ELR (cell line): ENCODE measurements at regions not wholly inside any gene's neighbourhood (a gene's known extent, or its start where the extent isn't known, plus 50 kb on each side); places are given as distances from the start of the nearest gene placed in this dataset.

Source experiments
- DNase-seq: peaks from one replicate; pipeline ENCODE4 v3.0.0-alpha.2; 2015; ENCODE audit warnings: low read depth

DNA sequence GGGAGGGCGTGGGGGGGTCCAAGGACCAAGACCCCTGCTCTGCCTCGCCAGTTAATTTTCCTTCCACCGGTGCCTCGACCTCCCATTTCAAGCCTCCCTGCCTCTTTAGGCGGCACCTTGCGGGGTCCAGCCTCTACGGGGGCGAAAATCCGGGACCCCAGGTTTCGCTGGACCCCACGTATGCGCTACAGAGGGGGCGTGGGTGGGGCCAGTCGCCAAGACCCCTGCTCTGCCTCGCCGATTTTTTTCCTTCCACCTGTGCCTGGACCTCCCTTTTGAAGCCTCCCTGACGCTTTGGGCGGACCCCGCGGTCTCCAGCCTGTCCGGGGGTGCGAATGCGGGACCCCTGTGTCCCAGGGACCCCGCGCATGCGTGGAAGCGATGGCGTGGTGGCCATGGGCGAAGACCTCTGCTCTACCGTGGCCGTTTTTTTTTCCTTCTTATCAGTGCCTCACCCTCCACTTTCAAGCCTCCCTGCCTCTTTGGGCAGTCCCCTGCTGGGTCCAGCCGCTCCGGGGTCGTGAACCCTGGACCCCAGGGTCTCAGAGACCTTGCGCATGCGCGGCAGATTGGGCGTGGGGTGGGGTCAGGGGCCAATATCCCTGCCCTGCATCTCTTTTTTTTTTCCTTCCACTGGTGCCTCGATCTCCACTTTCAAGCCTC, 324.2 kb downstream of the ALG10 start:
- no peak for DNase-seq

DNA sequence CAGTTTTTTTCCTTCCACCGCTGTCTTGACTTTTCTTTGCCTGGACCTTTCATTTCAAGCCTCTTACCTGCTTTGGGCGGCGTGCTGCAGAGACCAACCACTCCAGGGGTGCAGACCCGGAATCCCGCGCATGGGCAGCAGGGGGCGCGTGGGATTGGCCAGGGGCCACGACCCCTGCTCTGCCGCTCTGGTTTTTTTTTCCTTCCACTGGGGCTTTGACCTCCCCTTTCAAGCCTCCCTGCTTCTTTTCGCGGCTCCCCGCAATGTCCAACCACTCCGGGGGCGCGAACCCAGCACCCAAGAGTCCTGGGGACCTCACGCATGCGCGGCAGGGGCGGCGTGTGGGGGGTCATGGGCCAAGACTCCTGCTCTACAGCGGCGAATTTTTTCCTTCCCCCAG, 325.1 kb downstream of the ALG10 start:
- DNase-seq: no peak

DNA sequence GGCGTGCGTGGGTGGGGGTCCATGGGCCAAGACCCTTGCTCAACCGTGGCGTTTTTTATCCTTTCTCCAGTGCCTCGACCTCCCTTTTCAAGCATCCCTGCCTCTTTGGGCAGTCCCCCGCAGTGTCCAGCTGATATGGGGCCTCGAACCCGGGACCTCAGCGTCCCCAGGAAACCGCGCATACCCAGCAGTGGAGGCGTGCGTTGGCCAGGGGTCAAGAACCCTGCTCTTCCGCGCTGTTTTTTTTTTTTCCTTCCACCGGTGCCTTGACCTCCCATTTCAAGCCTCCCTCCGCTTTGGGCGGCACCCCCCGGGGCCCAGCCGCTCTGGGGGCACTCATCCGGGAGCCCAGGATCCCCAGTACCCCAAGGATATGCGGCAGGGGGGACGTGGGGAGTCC, 325.8 kb downstream of the ALG10 start:
- DNase-seq: no peak

DNA sequence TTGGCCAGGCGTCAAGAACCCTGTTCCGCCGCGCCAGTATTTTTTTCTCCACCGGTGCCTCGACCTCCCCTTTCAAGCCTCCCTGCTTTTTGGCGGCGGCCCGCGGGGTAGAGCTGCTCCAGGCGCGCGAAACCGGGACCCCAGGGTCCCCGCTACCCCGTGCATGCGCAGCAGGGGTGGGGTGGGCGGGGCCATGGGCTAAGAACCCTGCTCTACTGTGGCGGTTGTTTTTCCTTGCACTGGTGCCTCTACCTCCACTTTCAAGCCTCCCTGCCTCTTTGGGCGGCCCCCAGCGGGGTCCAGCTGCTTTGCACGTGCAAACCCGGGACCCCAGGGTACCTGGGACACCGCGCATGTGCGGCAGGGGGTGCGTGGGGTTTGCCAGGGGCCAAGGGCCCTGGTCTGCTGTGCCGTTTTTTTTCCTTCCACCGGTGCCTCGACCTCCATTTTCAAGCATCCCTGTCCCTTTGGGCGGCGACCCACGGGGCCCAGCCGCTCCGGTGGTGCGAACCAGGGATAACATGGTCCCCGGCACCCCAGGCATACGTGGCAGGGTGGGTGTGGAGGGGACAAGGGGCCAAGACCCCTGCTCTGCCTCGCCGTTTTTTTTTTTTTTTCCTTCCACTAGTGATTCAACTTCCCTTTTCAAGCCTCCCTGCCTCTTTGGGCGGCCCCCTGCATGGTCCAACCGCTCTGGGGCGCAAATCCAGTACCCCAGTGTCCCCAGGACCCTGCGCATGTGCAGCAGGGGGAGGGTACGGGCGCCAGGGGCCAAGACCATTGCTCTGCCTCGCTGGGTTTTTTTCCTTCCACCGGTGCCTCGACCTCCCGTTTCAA, 326.8 kb downstream of the ALG10 start:
- DNase-seq: no peak

DNA sequence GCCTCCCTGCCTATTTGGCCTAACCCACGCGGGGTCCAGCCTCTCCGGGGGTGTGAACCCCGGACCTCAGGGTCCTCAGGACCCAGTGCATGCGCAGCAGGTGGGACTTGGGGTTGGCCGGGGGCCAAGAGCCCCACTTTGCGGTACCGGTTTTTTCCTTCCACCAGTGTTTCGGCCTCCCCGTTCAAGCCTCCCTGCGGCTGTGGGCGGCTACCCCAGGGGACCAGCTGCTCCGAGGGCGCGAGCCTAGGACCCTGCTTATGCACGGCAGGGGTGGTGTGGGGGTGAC, 327.3 kb downstream of the ALG10 start:
- DNase-seq: no peak

GRCh38 chr12:34350092-34351041, 328.1 kb downstream of the ALG10 start:
- no peak for DNase-seq

DNA sequence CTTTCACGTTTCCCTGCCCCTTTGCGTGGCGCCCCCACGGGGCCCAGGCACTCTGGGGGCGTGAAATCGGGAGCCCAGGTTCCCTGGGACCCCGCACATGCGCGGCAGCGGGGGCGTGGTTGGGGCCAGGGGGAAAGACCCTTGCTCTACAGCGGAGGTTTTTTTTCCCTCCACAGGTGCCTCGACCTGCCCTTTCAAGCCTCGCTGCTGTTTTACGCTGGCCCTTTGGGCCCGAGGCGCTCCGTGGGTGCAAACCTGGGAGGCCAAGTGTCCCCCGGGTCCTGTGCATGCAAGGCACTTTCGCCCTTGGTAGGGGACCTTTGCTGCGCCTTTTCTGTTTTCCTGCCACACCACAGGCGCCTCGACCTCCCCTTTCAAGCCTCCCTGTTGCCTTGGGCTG, 329.8 kb downstream of the ALG10 start:
- no peak for DNase-seq

GRCh38 chr12:34354239-34355200, 332.2 kb downstream of the ALG10 start:
- no peak for DNase-seq

DNA sequence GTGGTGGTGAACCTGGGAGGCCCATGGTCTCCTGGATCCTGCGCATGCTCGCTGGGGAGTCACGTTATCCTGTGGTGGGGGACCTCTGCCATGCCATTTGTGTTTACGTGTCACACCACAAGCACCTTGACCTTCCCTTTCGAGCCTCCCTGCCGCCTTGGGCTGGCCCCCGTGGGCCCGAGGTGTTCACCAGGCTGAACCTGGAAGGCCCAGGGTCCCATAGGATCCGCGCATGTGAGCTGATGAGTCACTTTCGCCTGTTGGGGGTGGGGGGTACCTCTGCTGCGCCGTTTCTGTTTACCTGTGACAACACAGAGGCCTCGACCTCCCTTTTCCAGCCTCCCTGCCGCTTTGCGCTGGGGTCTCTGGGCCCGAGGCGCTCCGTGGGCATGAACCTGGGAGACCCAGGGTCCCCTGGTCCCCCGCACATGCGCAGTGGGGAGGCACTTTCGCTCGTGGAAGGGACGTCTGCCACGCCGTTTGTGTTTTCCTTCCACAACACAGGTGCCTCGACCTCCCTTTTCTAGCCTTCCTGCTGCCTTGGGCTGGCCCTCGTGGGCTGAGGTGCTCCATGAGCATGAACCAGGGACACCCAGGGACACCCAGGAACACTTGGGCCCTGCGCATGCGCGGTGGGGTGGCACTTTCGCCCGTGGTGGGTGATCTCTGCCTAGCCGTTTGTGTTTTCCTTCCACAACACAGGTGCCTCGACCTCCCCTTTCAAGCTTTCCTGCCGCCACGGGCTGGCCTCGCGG, 334.1 kb downstream of the ALG10 start:
- DNase-seq: no peak

GRCh38 chr12:34357791-34358190, 335.5 kb downstream of the ALG10 start:
- DNase-seq: no peak

- no peak for DNase-seq
These were observed 335.9 kb downstream of the ALG10 start for GRCh38 chr12:34358198-34358597.

DNA sequence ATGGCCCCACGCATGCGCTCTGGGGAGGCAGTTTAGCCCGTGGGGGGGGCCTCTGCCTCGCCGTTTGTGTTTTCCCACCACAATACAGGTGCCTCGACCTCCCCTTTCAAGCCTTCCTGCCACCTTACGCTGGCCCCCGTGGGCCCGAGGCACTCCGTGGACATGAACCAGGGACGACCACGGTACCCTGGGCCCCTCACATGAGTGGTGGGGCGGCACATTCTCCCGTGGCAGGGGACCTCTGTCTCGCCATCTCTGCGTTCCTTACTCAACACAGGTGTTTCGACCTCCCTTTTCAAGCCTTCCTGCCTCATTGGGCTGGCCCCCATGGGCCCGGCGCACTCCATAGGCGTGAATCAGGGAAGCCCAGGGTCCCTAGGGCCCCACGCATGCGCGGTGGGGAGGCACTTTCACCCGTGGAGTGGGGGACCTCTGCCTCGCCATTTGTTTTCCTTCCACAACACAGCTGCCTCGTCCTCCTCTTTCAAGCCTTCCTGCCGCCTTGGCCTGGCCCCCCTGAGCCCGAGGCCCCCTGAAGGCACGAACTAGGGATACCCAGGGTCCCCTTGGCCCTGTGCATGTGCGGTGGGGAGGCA, 339.5 kb downstream of the ALG10 start:
- DNase-seq: no peak

GRCh38 chr12:34363050-34363673, 340.9 kb downstream of the ALG10 start:
- no peak for DNase-seq

DNA sequence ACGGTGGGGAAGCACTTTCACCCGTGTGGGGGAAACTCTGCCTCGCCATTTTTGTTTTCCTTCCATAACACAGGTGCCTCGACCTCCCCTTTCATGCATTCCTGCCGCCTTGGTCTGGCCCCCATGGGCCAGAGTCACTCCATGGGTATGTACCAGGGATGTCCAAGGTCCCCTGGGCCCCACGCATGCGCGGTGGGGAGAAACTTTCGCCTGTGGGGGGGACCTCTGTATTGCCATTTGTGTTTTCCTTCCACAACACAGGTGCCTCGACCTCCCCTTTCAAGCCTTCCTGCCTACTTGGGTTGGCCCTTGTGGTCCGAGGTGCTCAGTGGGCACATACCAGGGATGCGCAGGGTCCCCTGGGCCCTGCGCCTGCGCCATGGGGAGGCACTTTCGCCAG, 345.8 kb downstream of the ALG10 start:
- DNase-seq: no peak

DNA sequence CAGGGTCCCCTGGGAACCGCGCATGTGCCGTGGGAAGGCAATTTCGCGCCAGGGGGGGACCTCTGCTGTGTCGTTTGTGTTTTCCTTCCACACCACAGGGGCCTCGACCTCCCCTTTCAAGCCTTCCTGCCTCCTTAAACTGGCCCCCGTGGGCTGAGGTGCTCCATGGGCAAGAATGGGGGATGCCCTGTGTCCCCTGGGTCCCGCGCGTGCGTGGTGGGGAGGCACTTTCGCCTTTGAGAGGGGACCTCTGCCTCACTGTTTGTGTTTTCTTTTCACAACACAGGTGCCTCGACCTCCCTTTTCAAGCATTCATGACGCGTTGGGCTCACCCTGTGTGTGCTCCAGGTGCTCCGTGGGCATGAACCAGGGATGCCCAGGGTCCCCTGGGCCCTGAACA, 348.8 kb downstream of the ALG10 start:
- DNase-seq: no peak

DNA sequence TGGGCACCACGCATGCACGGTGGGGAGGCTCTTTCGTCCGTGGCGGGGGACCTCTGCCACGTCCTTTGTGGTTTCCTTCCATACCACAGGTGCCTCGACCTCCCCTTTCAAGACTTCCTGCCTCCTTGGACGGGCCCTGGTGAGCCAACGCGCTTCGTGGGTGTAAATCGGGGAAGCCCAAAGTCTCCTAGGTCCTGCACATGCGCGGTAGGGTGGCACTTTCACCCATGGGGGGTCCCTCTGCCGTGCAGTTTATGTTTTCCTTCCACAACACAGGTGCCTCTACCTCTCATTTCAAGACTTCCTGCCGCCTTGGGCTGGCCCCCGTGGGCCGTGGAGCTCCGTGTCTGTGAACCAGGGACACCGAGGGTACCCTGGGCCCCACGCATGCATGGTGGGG, 349.7 kb downstream of the ALG10 start:
- DNase-seq: no peak

- no peak for DNase-seq
These were observed 351.6 kb downstream of the ALG10 start for GRCh38 chr12:34373926-34374325.

DNA sequence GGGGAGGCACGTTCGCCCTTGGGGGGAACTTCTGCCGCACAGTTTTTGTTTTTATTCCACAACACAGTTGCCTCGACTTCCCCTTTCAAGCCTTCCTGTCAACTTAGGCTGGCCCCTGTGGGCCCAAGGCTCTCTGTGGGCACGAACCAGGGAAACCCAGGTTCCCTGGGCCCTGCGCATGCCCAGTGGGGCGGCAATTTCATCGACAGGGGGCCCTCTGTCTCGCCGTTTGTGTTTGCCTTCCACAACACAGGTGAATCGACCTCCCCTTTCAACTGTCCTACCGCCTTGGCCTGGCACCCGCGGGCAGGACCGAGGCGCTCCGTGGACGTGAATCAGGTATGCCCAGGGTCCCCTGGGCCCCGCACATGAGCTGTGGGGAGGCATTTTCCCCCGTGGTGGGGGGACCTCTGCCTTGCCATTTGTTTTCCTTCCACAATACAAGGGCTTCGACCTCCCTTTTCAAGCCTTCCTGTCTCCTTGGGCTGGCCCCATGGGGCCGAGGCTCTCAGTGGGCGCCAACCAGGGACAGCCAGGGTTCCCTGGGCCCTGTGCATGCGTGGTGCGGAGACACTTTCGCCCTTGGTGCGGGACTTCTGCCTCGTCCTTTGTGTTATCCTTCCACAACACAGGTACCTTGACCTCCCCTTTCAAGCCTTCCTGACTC, 354.0 kb downstream of the ALG10 start:
- no peak for DNase-seq

- DNase-seq: no peak
These were observed 355.1 kb downstream of the ALG10 start for GRCh38 chr12:34377243-34378035.
